ENCODE measurements at regions not wholly inside any gene's neighbourhood (a gene's known extent, or its start where the extent isn't known, plus 50 kb on each side); places are given as distances from the start of the nearest gene placed in this dataset.

- TF ChIP-seq ZBTB4 (CRISPR knock-in tag; IDR thresholded peaks at IDR 0.05) (no peak), SUZ12 (IDR thresholded peaks at IDR 0.05; ENCODE audit: unreplicated experiment) (no peak), CEBPZ (IDR thresholded peaks at IDR 0.05; ENCODE audit: low read depth, low read length) (no peak)
Observed at GRCh38 chr1:244197851-244198375, 146.8 kb downstream of the ZBTB18 start (continued).

- Histone ChIP-seq H2AFZ (ENCODE audit: control insufficient read depth, low read depth, low read length) (no peak overlapping the region), H3K9ac (ENCODE audit: control insufficient read depth, insufficient read depth, low read length) (no peak overlapping the region), H3K4me1 (ENCODE audit: control insufficient read depth, insufficient read depth, low read length) (no peaks in the 10 kb centered on the region), H3K27ac (ENCODE audit: control insufficient read depth, insufficient read depth) (no peak overlapping the region), H3K79me2 (ENCODE audit: control insufficient read depth, insufficient read depth, low read length) (no peaks in the 10 kb centered on the region), H4K20me1 (ENCODE audit: control insufficient read depth, insufficient read depth) (no peaks in the 10 kb centered on the region), H3K4me2 (ENCODE audit: control insufficient read depth, insufficient read depth) (no peak overlapping the region), H3K9me3 (replicated peaks; ENCODE audit: control insufficient read depth, insufficient read depth, low read length) (no peaks in the 10 kb centered on the region), H3K27me3 (replicated peaks in 1 of 2; ENCODE audit: control insufficient read depth in 2 of 2, insufficient read depth in 2 of 2, low read length in 1 of 2) (peaks cover 1 to 2% of the 10 kb centered on the region in 2 experiments; a peak in 3 of 4 replicates), H3K4me3 (no peak overlapping the region), H3K36me3 (ENCODE audit: control insufficient read depth in 2 of 2, insufficient read depth in 2 of 2, low read length in 1 of 2) (no peaks in the 10 kb centered on the region)
- TF ChIP-seq YY1 (IDR thresholded peaks at IDR 0.05; ENCODE audit: low read depth, low read length) (no peak), NR2C1 (IDR thresholded peaks at IDR 0.05) (no peak), FOXK2 (IDR thresholded peaks at IDR 0.05) (no peak), RUNX3 (IDR thresholded peaks at IDR 0.05; ENCODE audit: low read length) (no peak), SUPT20H (IDR thresholded peaks at IDR 0.05; ENCODE audit: borderline replicate concordance, control insufficient read depth, low read depth, low read length) (no peak), ZNF207 (IDR thresholded peaks at IDR 0.05; ENCODE audit: borderline replicate concordance) (no peak), MYC (IDR thresholded peaks at IDR 0.05; ENCODE audit: insufficient read depth, insufficient read length, insufficient replicate concordance, low read length, severe bottlenecking) (no peak), CBX3 (IDR thresholded peaks at IDR 0.05; ENCODE audit: borderline replicate concordance, low read depth) (no peak), ZBTB11 (CRISPR knock-in tag; IDR thresholded peaks at IDR 0.05) (no peak), LARP7 (IDR thresholded peaks at IDR 0.05) (no peak)
- no peak for DNase-seq (ENCODE audit: low read depth, low spot score)
- CTCF ChIA-PET = no interaction called here
- no peak for FAIRE-seq
- WGBS (ENCODE audit: insufficient coverage, insufficient replicate concordance, low lambda C conversion rate, missing lambda C conversion rate) = 63% methylated on average over 4 of the region's 4 CpGs
- intact Hi-C loops (cut with micrococcal nuclease; ENCODE audit: unreplicated experiment) = no loop called here
- POLR2A ChIA-PET = no interaction called here
- BruUV-seq (replicated peaks) = no TSS peak
- in situ Hi-C loops (cut with MboI) = no loop called here
- RAD21 ChIA-PET (ENCODE audit: unreplicated experiment) = no interaction called here
- SMC1A ChIA-PET (ENCODE audit: uncharacterized antibody, unreplicated experiment) = no interaction called here
- ATAC-seq = no peak
Observed at GRCh38 chr1:244199902-244200301, 148.8 kb downstream of the ZBTB18 start.
